ENCODE measurements at regions not wholly inside any gene's neighbourhood (a gene's known extent, or its start where the extent isn't known, plus 50 kb on each side); places are given as distances from the start of the nearest gene placed in this dataset.

DNA sequence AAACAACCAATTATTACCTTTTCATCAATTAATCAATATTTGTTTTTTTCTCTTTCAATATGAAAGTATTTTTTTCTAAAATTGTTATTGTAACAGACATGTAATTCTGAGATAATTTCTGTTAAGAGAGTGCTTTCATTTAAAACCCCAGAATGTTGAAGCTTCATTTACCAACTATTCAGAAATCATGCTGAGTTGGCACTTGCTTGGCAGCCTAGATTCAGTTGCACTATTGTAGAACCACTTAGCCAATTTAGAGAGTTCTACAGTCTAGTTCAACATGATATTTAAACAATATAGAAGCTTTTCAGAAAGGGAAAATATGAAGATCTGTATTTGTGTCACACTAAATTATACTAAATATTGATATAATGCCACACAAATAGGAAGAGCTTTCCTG, 56.1 kb upstream of the NKAIN2 start:
- DNase-seq = no peak

DNA sequence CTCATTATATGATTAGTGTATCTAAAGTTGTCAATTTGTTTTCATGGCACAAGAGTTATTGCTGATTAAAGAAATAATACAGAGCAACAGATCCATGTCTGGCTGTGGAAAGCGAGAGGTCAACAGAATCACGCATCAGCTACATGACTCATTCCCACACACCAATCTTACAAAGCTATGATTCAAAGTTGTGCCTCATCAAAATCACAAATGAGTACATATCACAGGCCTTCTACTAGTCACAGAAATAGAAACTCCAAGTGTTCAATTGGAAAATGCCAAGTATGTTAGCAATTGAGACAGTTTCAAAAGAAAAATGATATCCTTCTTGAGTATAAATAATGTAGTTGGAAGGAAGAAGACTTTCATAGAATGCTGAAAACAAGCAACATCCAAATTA, 57.8 kb upstream of the NKAIN2 start:
- DNase-seq = peak; percentile 54

- no peak for DNase-seq
These were observed 58.8 kb upstream of the NKAIN2 start for GRCh38 chr6:123744840-123745239.

DNA sequence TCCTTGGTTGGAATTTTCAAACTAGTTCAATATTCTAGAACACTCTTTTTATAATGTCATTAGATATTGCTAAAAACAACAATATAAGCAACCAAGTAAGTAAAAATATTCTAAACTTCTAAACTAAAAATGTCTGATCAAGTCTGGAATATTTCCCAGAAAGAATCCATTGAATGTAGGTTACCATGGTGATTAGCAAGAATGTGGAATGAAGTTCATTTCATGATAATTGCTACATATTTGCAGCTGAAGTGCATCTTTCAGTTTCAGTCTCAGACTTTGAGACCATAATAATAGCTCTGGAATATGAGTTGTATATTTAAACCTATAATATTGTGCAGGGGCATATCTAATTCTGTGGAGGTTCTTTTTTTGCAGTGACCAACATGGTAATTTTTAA, 61.0 kb upstream of the NKAIN2 start:
- DNase-seq = peak; percentile 13

DNA sequence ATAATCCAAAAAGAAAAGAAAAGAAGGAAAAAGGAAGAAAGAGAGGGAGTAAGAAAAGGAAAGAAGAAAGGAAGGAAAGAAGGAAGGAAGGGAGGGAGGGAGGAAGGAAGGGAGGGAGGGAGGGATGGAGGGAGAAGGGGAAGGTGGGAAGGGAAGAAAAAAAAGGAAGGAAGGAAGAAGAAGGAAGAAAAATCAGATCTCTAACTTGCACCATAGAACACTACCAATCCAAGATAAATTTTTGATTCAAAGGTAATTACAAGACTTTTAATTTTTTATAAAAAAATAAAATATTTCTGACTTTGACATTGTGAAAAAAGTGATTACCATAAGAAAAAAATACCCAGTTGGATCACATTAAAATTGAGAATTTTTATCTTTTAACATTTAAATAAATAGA, 70.5 kb upstream of the NKAIN2 start:
- no peak for DNase-seq

- DNase-seq = no peak
These were observed 79.8 kb upstream of the TRDN start for GRCh38 chr6:123716506-123716905.

GRCh38 chr6:123715006-123715863, 78.5 kb upstream of the TRDN start:
- DNase-seq = peak; percentile 12

GRCh38 chr6:123712831-123713230, 76.1 kb upstream of the TRDN start:
- no peak for DNase-seq

- no peak for DNase-seq
These were observed 66.2 kb upstream of the TRDN start for GRCh38 chr6:123702943-123703342.

GRCh38 chr6:123687864-123688263, 51.1 kb upstream of the TRDN start:
- no peak for DNase-seq

Measured in fibroblast of skin of back (primary cell).